DOHH2 (cell line): ENCODE measurements at regions not wholly inside any gene's neighbourhood (a gene's known extent, or its start where the extent isn't known, plus 50 kb on each side); places are given as distances from the start of the nearest gene placed in this dataset.

Experiments
- H3F3A ChIP-seq: fragments of 200-600 bp; sonication (generic), shearing (Covaris generic); 2 replicates; pipeline ENCODE4 v1.6.0; 2016; ENCODE audit warnings: antibody characterized with exemption, mild to moderate bottlenecking; ENCODE audit not compliant: control insufficient read depth, insufficient read depth
- H3K27ac ChIP-seq: fragments of 200-600 bp; sonication (generic); 2 replicates; pipeline ENCODE4 v1.5.1; 2014; ENCODE audit warnings: low read depth, mild to moderate bottlenecking, low read length, moderate library complexity
- H3K27me3 ChIP-seq: fragments of 200-600 bp; sonication (generic); 2 replicates; pipeline ENCODE4 v1.6.1; 2014; ENCODE audit warnings: mild to moderate bottlenecking, low read length, mixed read lengths; ENCODE audit not compliant: control insufficient read depth
- H3K36me3 ChIP-seq: fragments of 200-600 bp; sonication (generic); 2 replicates; pipeline ENCODE4 v1.6.1; 2014; ENCODE audit warnings: mild to moderate bottlenecking, low read length, moderate library complexity, mixed read lengths; ENCODE audit not compliant: control insufficient read depth
- H3K4me1 ChIP-seq: fragments of 200-600 bp; sonication (generic); 2 replicates; pipeline ENCODE4 v1.6.1; 2014; ENCODE audit warnings: mild to moderate bottlenecking, low read length, mixed read lengths; ENCODE audit not compliant: control insufficient read depth
- H3K4me2 ChIP-seq: fragments of 200-600 bp; sonication (generic); 2 replicates; pipeline ENCODE4 v1.6.0; 2014; ENCODE audit warnings: mild to moderate bottlenecking, low read length, moderate library complexity
- H3K4me3 ChIP-seq: fragments of 200-600 bp; sonication (generic); 2 replicates; pipeline ENCODE4 v1.5.1; 2014; ENCODE audit warnings: mild to moderate bottlenecking, low read length, mixed read lengths
- H3K79me2 ChIP-seq: fragments of 200-600 bp; sonication (generic); 2 replicates; pipeline ENCODE4 v1.6.1; 2014; ENCODE audit warnings: mild to moderate bottlenecking, low read length, mixed read lengths; ENCODE audit not compliant: control insufficient read depth
- H3K9me2 ChIP-seq: fragments of 200-600 bp; sonication (generic); replicated peaks from 2 replicates; pipeline ENCODE4 v1.6.1; 2014; ENCODE audit warnings: mild to moderate bottlenecking, low read length, mixed read lengths; ENCODE audit not compliant: control insufficient read depth
- H3K9me3 ChIP-seq: fragments of 200-600 bp; sonication (generic); 2 replicates; pipeline ENCODE4 v1.6.1; 2014; ENCODE audit warnings: antibody characterized with exemption, low read length, mixed read lengths; ENCODE audit not compliant: control insufficient read depth, insufficient read depth
- H4K20me1 ChIP-seq: fragments of 200-600 bp; sonication (generic); 2 replicates; pipeline ENCODE4 v1.6.0; 2014; ENCODE audit warnings: low read depth, mild to moderate bottlenecking, antibody characterized with exemption, low read length, moderate library complexity; ENCODE audit not compliant: control insufficient read depth, insufficient read depth
- EZH2phosphoT487 ChIP-seq: fragments of 200-600 bp; sonication (generic); IDR thresholded peaks from 2 replicates; pipeline ENCODE4 v1.6.1; 2017; ENCODE audit warnings: borderline replicate concordance, mild to moderate bottlenecking, antibody characterized with exemption, low read length, moderate library complexity, mixed read lengths
- TF ChIP-seq, protein P1 (sequence below): fragments of 200-600 bp; sonication (generic); IDR thresholded peaks from one replicate; pipeline ENCODE4 v1.5.1; 2014; ENCODE audit warnings: antibody characterized with exemption, mild to moderate bottlenecking, low read depth, low read length; ENCODE audit not compliant: poor library complexity, severe bottlenecking

- Histone ChIP-seq H3K4me3 (no peak overlapping the region), H3K9me3 (peaks cover 6% of the 10 kb centered on the region; the same call in 1 of the 2 replicates), H3K27ac (no peak overlapping the region), H3K79me2 (no peaks in the 10 kb centered on the region), H4K20me1 (no peaks in the 10 kb centered on the region), H3F3A (no peaks in the 10 kb centered on the region), H3K9me2 (no peaks in the 10 kb centered on the region), H3K4me2 (no peak overlapping the region), H3K27me3 (no peaks in the 10 kb centered on the region), H3K36me3 (no peaks in the 10 kb centered on the region), H3K4me1 (no peaks in the 10 kb centered on the region)
- no peak for TF ChIP-seq EZH2phosphoT487
- TF ChIP-seq, protein P1, sequence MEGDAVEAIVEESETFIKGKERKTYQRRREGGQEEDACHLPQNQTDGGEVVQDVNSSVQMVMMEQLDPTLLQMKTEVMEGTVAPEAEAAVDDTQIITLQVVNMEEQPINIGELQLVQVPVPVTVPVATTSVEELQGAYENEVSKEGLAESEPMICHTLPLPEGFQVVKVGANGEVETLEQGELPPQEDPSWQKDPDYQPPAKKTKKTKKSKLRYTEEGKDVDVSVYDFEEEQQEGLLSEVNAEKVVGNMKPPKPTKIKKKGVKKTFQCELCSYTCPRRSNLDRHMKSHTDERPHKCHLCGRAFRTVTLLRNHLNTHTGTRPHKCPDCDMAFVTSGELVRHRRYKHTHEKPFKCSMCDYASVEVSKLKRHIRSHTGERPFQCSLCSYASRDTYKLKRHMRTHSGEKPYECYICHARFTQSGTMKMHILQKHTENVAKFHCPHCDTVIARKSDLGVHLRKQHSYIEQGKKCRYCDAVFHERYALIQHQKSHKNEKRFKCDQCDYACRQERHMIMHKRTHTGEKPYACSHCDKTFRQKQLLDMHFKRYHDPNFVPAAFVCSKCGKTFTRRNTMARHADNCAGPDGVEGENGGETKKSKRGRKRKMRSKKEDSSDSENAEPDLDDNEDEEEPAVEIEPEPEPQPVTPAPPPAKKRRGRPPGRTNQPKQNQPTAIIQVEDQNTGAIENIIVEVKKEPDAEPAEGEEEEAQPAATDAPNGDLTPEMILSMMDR = no peak
These were observed 868.2 kb upstream of the CXADR start for GRCh38 chr21:16644685-16645084.

DNA sequence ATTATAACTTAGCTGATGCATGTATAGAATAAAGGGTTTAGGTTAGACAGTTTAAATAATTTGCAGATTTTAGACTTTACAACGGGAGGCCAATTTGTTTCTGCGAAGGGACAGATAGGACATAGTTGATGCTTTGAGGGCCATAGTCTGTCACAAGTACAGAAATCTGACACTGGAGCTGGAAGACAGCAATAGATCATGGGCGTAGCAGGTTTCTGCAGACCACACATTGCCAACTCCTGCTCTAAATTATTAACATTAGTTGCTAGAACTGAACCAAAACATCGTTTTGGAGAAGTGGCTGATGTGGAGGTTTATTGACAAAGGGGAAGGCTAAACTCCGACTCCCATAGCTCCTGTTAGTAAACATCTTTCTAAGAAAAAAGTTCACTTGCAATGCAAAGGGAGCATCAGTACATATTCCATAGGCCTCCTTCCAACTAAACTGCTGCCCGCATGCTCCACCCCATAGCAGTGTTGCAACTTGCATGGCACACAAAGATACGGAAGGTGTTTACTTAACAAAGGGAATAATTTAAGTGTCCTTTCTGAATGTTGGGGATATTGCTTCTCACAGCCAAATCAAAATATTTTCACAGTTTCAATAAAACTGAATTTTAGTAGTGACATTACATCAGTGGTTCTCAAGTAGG, 862.0 kb upstream of the CXADR start:
- no peak overlapping the region for H3K4me2 ChIP-seq
- H3K79me2 ChIP-seq = no peaks in the 10 kb centered on the region
- H3F3A ChIP-seq = no peaks in the 10 kb centered on the region
- H3K4me1 ChIP-seq = no peaks in the 10 kb centered on the region
- no peak overlapping the region for H3K27ac ChIP-seq
- H3K27me3 ChIP-seq = no peaks in the 10 kb centered on the region
- TF ChIP-seq EZH2phosphoT487 = no peak
- TF ChIP-seq, protein P1 = no peak
- no peaks in the 10 kb centered on the region for H4K20me1 ChIP-seq
- H3K9me3 ChIP-seq = peaks cover 15% of the 10 kb centered on the region; the same call in 1 of the 2 replicates
- no peaks in the 10 kb centered on the region for H3K36me3 ChIP-seq
- H3K9me2 ChIP-seq = no peaks in the 10 kb centered on the region
- no peak overlapping the region for H3K4me3 ChIP-seq

DNA sequence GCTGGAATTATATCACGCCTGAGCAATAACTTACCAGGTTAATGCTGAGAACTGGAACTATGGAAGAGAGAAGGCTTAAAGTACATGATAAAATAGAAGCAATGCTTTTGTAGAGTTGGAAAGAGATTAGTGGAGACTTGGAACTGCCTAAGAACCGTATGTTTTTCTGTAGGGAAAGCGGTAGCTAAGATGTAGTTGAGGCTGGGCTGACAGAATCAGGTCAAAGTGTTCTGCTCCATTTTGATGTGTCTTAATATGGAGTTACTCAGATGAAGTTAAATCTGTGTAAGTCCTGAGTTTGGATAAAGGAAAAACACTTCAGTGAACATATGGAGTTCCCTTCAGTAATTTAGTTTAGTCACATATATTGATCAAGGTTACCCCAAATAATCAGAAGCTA, 860.9 kb upstream of the CXADR start:
- no peak for TF ChIP-seq EZH2phosphoT487
- TF ChIP-seq, protein P1 = no peak

More for the DNA sequence above, 860.9 kb upstream of the CXADR start:
- Histone ChIP-seq H3K36me3 (no peaks in the 10 kb centered on the region), H3K27me3 (no peaks in the 10 kb centered on the region), H3K27ac (no peak overlapping the region), H3K4me2 (no peak overlapping the region), H3K9me3 (peaks cover 15% of the 10 kb centered on the region; the same call in 1 of the 2 replicates), H4K20me1 (no peaks in the 10 kb centered on the region), H3K9me2 (no peaks in the 10 kb centered on the region), H3F3A (no peaks in the 10 kb centered on the region), H3K79me2 (no peaks in the 10 kb centered on the region), H3K4me3 (no peak overlapping the region), H3K4me1 (no peaks in the 10 kb centered on the region)
